Endothelial cell of umbilical vein (primary cell): ENCODE measurements at regions not wholly inside any gene's neighbourhood (a gene's known extent, or its start where the extent isn't known, plus 50 kb on each side); places are given as distances from the start of the nearest gene placed in this dataset.

Experiments used
- BruUV-seq: library from RNA; stranded (reverse); fragments of 400-500 nt; replicated peaks from 2 replicates; lab custom pipeline; 2021; lab: Mats Ljungman, UMichigan
- CTCF ChIA-PET: fragments of 300-600, 350-600 bp; sonication (Branson Sonifier 250); formaldehyde crosslinking; loops from one replicate; lab custom pipeline; 2021; ENCODE audit warnings: antibody characterized with exemption, inconsistent platforms; lab: Charles Lee
- POLR2A ChIA-PET: fragments of 300-600, 350-600 bp; sonication (Branson Sonifier 250); formaldehyde crosslinking; loops from one replicate; lab custom pipeline; 2021; ENCODE audit warnings: antibody characterized with exemption, inconsistent platforms; lab: Charles Lee
- DNase-seq: peaks from one replicate; pipeline ENCODE4 v3.0.0-alpha.2; 2011; ENCODE audit warnings: low read depth, low spot score
- FAIRE-seq: peaks from 2 replicates; lab custom pipeline; 2011; peaks lifted over from hg19 to GRCh38; lab: Jason Lieb, UNC
- H2AFZ ChIP-seq: 2 replicates; pipeline ENCODE4 v1.6.0; 2012; ENCODE audit warnings: low read depth, low read length, control low read depth, inconsistent platforms
- H3K27ac ChIP-seq: 2 replicates; pipeline ENCODE4 v1.5.1; 2011; ENCODE audit warnings: low read depth, mild to moderate bottlenecking, control low read depth, low read length, moderate library complexity; ENCODE audit not compliant: insufficient read depth
- H3K27me3 ChIP-seq, 2 experiments: 2 replicates each; pipeline versions ENCODE4 v1.6.0 to v1.6.1; 2011; ENCODE audit warnings: low read length in 2 of 2, mixed read lengths in 1 of 2; ENCODE audit not compliant: control insufficient read depth in 2 of 2, insufficient read depth in 2 of 2
- H3K36me3 ChIP-seq, 2 experiments: 2 replicates in 1 of 2; 3 replicates in 1 of 2; pipeline ENCODE4 v1.5.1; 2011; ENCODE audit warnings: low read length in 2 of 2, mild to moderate bottlenecking in 1 of 2, moderate library complexity in 1 of 2; ENCODE audit not compliant: control insufficient read depth in 2 of 2, insufficient read depth in 2 of 2; ENCODE audit errors: extremely low read depth in 1 of 2
- H3K4me1 ChIP-seq: 3 replicates; pipeline ENCODE4 v1.5.1; 2011; ENCODE audit warnings: mild to moderate bottlenecking, low read length; ENCODE audit not compliant: control insufficient read depth, insufficient read depth; ENCODE audit errors: extremely low read depth
- H3K4me2 ChIP-seq: 2 replicates; pipeline ENCODE4 v1.6.1; 2011; ENCODE audit warnings: low read length, control low read depth, mixed read lengths; ENCODE audit not compliant: insufficient read depth
- H3K4me3 ChIP-seq, 3 experiments: fragments of 200-600 bp in 1 of 3; sonication (generic), shearing (Covaris generic) in 1 of 3; replicated peaks in 1 of 3; 2 replicates each; pipeline ENCODE4 v1.5.1; 2011 to 2016; ENCODE audit warnings: control low read depth in 3 of 3, low read length in 3 of 3, mild to moderate bottlenecking in 2 of 3, inconsistent platforms in 1 of 3, low read depth in 1 of 3, moderate library complexity in 1 of 3; ENCODE audit not compliant: insufficient read depth in 1 of 3
- H3K79me2 ChIP-seq: 2 replicates; pipeline ENCODE4 v1.6.0; 2012; ENCODE audit warnings: low read length, inconsistent platforms; ENCODE audit not compliant: control insufficient read depth, insufficient read depth
- H3K9ac ChIP-seq: replicated peaks from 2 replicates; pipeline ENCODE3; 2011; ENCODE audit warnings: low read length, control low read depth; ENCODE audit not compliant: insufficient read depth; ENCODE audit errors: extremely low read depth
- H3K9me1 ChIP-seq: replicated peaks from 3 replicates; pipeline ENCODE4 v1.6.0; 2011; ENCODE audit warnings: mild to moderate bottlenecking, low read length; ENCODE audit not compliant: control insufficient read depth, insufficient read depth; ENCODE audit errors: extremely low read depth
- H3K9me3 ChIP-seq: replicated peaks from 2 replicates; pipeline ENCODE4 v1.5.1; 2012; ENCODE audit warnings: low read length, inconsistent platforms; ENCODE audit not compliant: control insufficient read depth, insufficient read depth
- H4K20me1 ChIP-seq: replicated peaks from 2 replicates; pipeline ENCODE3; 2011; ENCODE audit warnings: mild to moderate bottlenecking, low read length; ENCODE audit not compliant: control insufficient read depth, insufficient read depth; ENCODE audit errors: extremely low read depth
- EZH2 ChIP-seq: IDR thresholded peaks from 2 replicates; pipeline ENCODE4 v1.6.1; 2012; ENCODE audit warnings: borderline replicate concordance, low read depth, mild to moderate bottlenecking, moderate library complexity, low read length, inconsistent platforms; ENCODE audit not compliant: severe bottlenecking
- FOS ChIP-seq: IDR thresholded peaks from 2 replicates; pipeline ENCODE4 v1.6.1; 2011; ENCODE audit warnings: mild to moderate bottlenecking, low read length, moderate library complexity, borderline replicate concordance; ENCODE audit not compliant: insufficient read depth
- GATA2 ChIP-seq: IDR thresholded peaks from 2 replicates; pipeline ENCODE4 v1.7.0; 2011; ENCODE audit warnings: low read depth, mild to moderate bottlenecking, moderate library complexity, mixed read lengths, low read length; ENCODE audit not compliant: insufficient read length, insufficient read depth
- JUN ChIP-seq: IDR thresholded peaks from 2 replicates; pipeline ENCODE4 v1.6.1; 2011; ENCODE audit warnings: borderline replicate concordance, low read depth; ENCODE audit not compliant: insufficient read length, insufficient read depth
- MYC ChIP-seq: IDR thresholded peaks from one replicate; pipeline ENCODE4 v1.6.1; 2011; ENCODE audit warnings: mild to moderate bottlenecking, low read depth, low read length
- POLR2A ChIP-seq: IDR thresholded peaks from 2 replicates; pipeline ENCODE4 v1.6.1; 2012; ENCODE audit warnings: low read depth, mild to moderate bottlenecking, control low read depth, low read length
- POLR2AphosphoS5 ChIP-seq: IDR thresholded peaks from 2 replicates; pipeline ENCODE4 v1.6.1; 2012; ENCODE audit warnings: low read depth, mild to moderate bottlenecking, control low read depth, low read length, moderate library complexity; ENCODE audit not compliant: insufficient read depth
- dilution Hi-C: fragments of 300-500 bp; cut with MboI; formaldehyde crosslinking; loops from one replicate; pipeline ENCODE4 v1.15.0; 2019; ENCODE audit warnings: low sequenced_read_pairs; ENCODE audit not compliant: extremely low pct_ligation_motif_present
- intact Hi-C: fragments of 100-400 bp; cut with micrococcal nuclease; formaldehyde crosslinking; loops from one replicate; pipeline ENCODE4 v1.10.0; 2022
- TF ChIP-seq, protein P1 (sequence below), 2 donors: IDR thresholded peaks; 1 replicate in 1 of 2; 2 replicates in 1 of 2; pipeline ENCODE4 v1.5.1; 2011; ENCODE audit warnings: low read length in 2 of 2, mild to moderate bottlenecking in 2 of 2, moderate library complexity in 2 of 2, control low read depth in 1 of 2, inconsistent platforms in 1 of 2, low read depth in 1 of 2; ENCODE audit not compliant: insufficient read depth in 1 of 2; ENCODE audit errors: extremely low read depth in 1 of 2
- TF ChIP-seq, protein P2 (sequence below): IDR thresholded peaks from 2 replicates; pipeline ENCODE4 v1.6.1; 2011; ENCODE audit not compliant: insufficient read depth, insufficient read length

GRCh38 chr3:168333410-168333935 lies 237.7 kb upstream of the GOLIM4 start:
- Histone ChIP-seq H3K9ac (no peak overlapping the region), H4K20me1 (no peaks in the 10 kb centered on the region), H3K4me3 (no peak overlapping the region), H2AFZ (no peak overlapping the region), H3K4me2 (no peak overlapping the region), H3K27ac (no peak overlapping the region), H3K9me3 (no peaks in the 10 kb centered on the region), H3K36me3 (no peaks in the 10 kb centered on the region), H3K79me2 (no peaks in the 10 kb centered on the region), H3K4me1 (no peaks in the 10 kb centered on the region), H3K9me1 (no peaks in the 10 kb centered on the region), H3K27me3 (no peaks in the 10 kb centered on the region)
- dilution Hi-C loops (no loop called here), intact Hi-C loops (no loop called here)
- BruUV-seq, result no TSS peak
- ChIA-PET POLR2A (no interaction called here), CTCF (no interaction called here)
- DNase-seq (no peak), FAIRE-seq (no peak)
- TF ChIP-seq, protein P1, sequence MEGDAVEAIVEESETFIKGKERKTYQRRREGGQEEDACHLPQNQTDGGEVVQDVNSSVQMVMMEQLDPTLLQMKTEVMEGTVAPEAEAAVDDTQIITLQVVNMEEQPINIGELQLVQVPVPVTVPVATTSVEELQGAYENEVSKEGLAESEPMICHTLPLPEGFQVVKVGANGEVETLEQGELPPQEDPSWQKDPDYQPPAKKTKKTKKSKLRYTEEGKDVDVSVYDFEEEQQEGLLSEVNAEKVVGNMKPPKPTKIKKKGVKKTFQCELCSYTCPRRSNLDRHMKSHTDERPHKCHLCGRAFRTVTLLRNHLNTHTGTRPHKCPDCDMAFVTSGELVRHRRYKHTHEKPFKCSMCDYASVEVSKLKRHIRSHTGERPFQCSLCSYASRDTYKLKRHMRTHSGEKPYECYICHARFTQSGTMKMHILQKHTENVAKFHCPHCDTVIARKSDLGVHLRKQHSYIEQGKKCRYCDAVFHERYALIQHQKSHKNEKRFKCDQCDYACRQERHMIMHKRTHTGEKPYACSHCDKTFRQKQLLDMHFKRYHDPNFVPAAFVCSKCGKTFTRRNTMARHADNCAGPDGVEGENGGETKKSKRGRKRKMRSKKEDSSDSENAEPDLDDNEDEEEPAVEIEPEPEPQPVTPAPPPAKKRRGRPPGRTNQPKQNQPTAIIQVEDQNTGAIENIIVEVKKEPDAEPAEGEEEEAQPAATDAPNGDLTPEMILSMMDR (IDR thresholded peaks at IDR 0.05; ENCODE audit: extremely low read depth in 1 of 2, insufficient read depth in 1 of 2, low read depth in 1 of 2, low read length in 2 of 2), result no peak
- TF ChIP-seq GATA2 (no peak), JUN (no peak)
- TF ChIP-seq, protein P2, sequence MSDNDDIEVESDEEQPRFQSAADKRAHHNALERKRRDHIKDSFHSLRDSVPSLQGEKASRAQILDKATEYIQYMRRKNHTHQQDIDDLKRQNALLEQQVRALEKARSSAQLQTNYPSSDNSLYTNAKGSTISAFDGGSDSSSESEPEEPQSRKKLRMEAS, result no peak

- DNase-seq (no peak), FAIRE-seq (no peak)
- no TSS peak for BruUV-seq
- Histone ChIP-seq H4K20me1 (no peaks in the 10 kb centered on the region), H3K4me1 (no peaks in the 10 kb centered on the region), H3K4me2 (no peak overlapping the region), H3K9me3 (no peaks in the 10 kb centered on the region), H3K4me3 (no peak overlapping the region), H3K9ac (no peak overlapping the region), H3K79me2 (no peaks in the 10 kb centered on the region), H3K27me3 (no peaks in the 10 kb centered on the region), H2AFZ (no peak overlapping the region), H3K9me1 (no peaks in the 10 kb centered on the region), H3K36me3 (no peaks in the 10 kb centered on the region), H3K27ac (no peak overlapping the region)
- dilution Hi-C loops, result no loop called here
- intact Hi-C loops, result no loop called here
- ChIA-PET CTCF (no interaction called here), POLR2A (no interaction called here)
- TF ChIP-seq GATA2 (no peak), JUN (no peak), EZH2 (no peak), FOS (no peak), MYC (no peak), POLR2A (no peak), POLR2AphosphoS5 (no peak)
- TF ChIP-seq, protein P2, result no peak
- TF ChIP-seq, protein P1 (IDR thresholded peaks at IDR 0.05; ENCODE audit: extremely low read depth in 1 of 2, insufficient read depth in 1 of 2, low read depth in 1 of 2, low read length in 2 of 2), result no peak
Observed at GRCh38 chr3:168331756-168332155, 236.0 kb upstream of the GOLIM4 start.
